SK-N-MC (cell line): ENCODE measurements at regions not wholly inside any gene's neighbourhood (a gene's known extent, or its start where the extent isn't known, plus 50 kb on each side); places are given as distances from the start of the nearest gene placed in this dataset.

ENCODE experiments used
- EZH2 ChIP-seq: fragments of 200-600 bp; sonication (generic); IDR thresholded peaks from one replicate; pipeline ENCODE4 v1.6.1; 2017; ENCODE audit warnings: antibody characterized with exemption
- FOXP2 ChIP-seq: optimal IDR thresholded peaks from 2 replicates; pipeline ENCODE3; 2011; ENCODE audit warnings: mild to moderate bottlenecking, moderate library complexity; ENCODE audit not compliant: insufficient read depth; ENCODE audit errors: extremely low read length, control extremely low read depth
- POLR2AphosphoS5 ChIP-seq: IDR thresholded peaks from 2 replicates; pipeline ENCODE4 v1.6.1; 2012; ENCODE audit warnings: mild to moderate bottlenecking, low read depth, low read length, borderline replicate concordance

GRCh38 chr4:59060002-59060846 is 1950.0 kb upstream of the IGFBP7 start:
- TF ChIP-seq EZH2 (no peak), POLR2AphosphoS5 (no peak), FOXP2 (no peak)
